H1 (cell line): ENCODE measurements at regions not wholly inside any gene's neighbourhood (a gene's known extent, or its start where the extent isn't known, plus 50 kb on each side); places are given as distances from the start of the nearest gene placed in this dataset.
A peak's percentile ranks its signal among the peaks of the same experiment; 100 is the strongest.

Source experiments
- CTCF ChIA-PET: fragments of 300-600 bp; sonication (Branson Sonifier 250); formaldehyde crosslinking; loops from one replicate; lab custom pipeline; 2021; ENCODE audit not compliant: partially characterized antibody; lab: Charles Lee
- POLR2A ChIA-PET: fragments of 300-600 bp; sonication (Branson Sonifier 250); formaldehyde crosslinking; loops from one replicate; lab custom pipeline; 2021; ENCODE audit warnings: inconsistent platforms; ENCODE audit not compliant: partially characterized antibody; lab: Charles Lee
- DNase-seq, 2 experiments: peaks; one replicate each; pipeline versions ENCODE4 v3.0.0 to v3.0.0-alpha.2; 2010 to 2022; ENCODE audit warnings: low spot score in 2 of 2, low read depth in 1 of 2, mixed read lengths in 1 of 2
- FAIRE-seq: peaks from 2 replicates; lab custom pipeline; 2011; peaks lifted over from hg19 to GRCh38; lab: Jason Lieb, UNC
- H2AFZ ChIP-seq: 2 replicates; pipeline ENCODE4 v1.8.1; 2012; ENCODE audit warnings: low read length, inconsistent platforms
- H2AK5ac ChIP-seq: 2 replicates; pipeline ENCODE4 v1.6.1; 2013; ENCODE audit warnings: low read depth, low read length
- H2BK120ac ChIP-seq: replicated peaks from 2 replicates; pipeline ENCODE3; 2013; ENCODE audit warnings: low read depth, low read length, inconsistent platforms
- H2BK12ac ChIP-seq: 2 replicates; pipeline ENCODE4 v1.6.1; 2013; ENCODE audit warnings: low read depth, low read length
- H2BK15ac ChIP-seq: 2 replicates; pipeline ENCODE4 v1.6.1; 2013; ENCODE audit warnings: low read length
- H2BK20ac ChIP-seq: 2 replicates; pipeline ENCODE4 v1.6.1; 2013; ENCODE audit warnings: low read length
- H2BK5ac ChIP-seq: 2 replicates; pipeline ENCODE4 v1.6.1; 2013; ENCODE audit warnings: low read depth, low read length
- H3K14ac ChIP-seq: 2 replicates; pipeline ENCODE4 v1.6.1; 2013; ENCODE audit warnings: inconsistent platforms; ENCODE audit not compliant: insufficient read length
- H3K18ac ChIP-seq: 2 replicates; pipeline ENCODE4 v1.6.1; 2013; ENCODE audit warnings: low read length; ENCODE audit errors: extremely low read depth
- H3K23ac ChIP-seq: 2 replicates; pipeline ENCODE4 v1.6.1; 2013; ENCODE audit warnings: inconsistent platforms; ENCODE audit not compliant: insufficient read length
- H3K23me2 ChIP-seq: 2 replicates; pipeline ENCODE4 v1.6.1; 2013; ENCODE audit warnings: low read depth, low read length
- H3K27ac ChIP-seq: 2 replicates; pipeline ENCODE4 v1.6.1; 2011; ENCODE audit warnings: low read depth, low read length, inconsistent platforms
- H3K27me3 ChIP-seq, 4 experiments: replicated peaks in 1 of 4; 1 replicate in 1 of 4; 2 replicates in 3 of 4; pipeline versions ENCODE4 v1.6.1 to v1.8.1; 2011 to 2013; ENCODE audit warnings: low read length in 3 of 4, mild to moderate bottlenecking in 3 of 4, inconsistent platforms in 2 of 4, mixed read lengths in 2 of 4, moderate library complexity in 1 of 4; ENCODE audit not compliant: control insufficient read depth in 3 of 4, insufficient read depth in 3 of 4; ENCODE audit errors: extremely low read depth in 1 of 4
- H3K36me3 ChIP-seq, 4 experiments: 2 replicates each; pipeline versions ENCODE4 v1.6.1 to v1.8.1; 2011 to 2013; ENCODE audit warnings: mild to moderate bottlenecking in 4 of 4, low read length in 3 of 4, moderate library complexity in 2 of 4, control low read depth in 1 of 4, inconsistent platforms in 1 of 4; ENCODE audit not compliant: insufficient read depth in 4 of 4, control insufficient read depth in 2 of 4
- H3K4ac ChIP-seq: replicated peaks from 2 replicates; pipeline ENCODE3; 2013; ENCODE audit warnings: low read length, low read depth, mixed read lengths, inconsistent platforms; ENCODE audit not compliant: insufficient read length
- H3K4me1 ChIP-seq, 4 experiments: replicated peaks in 1 of 4; 1 replicate in 1 of 4; 2 replicates in 3 of 4; pipeline versions ENCODE4 v1.6.1 to v1.8.1; 2011 to 2013; ENCODE audit warnings: low read length in 3 of 4, inconsistent platforms in 2 of 4, mixed read lengths in 1 of 4; ENCODE audit not compliant: insufficient read depth in 4 of 4, control insufficient read depth in 3 of 4
- H3K4me2 ChIP-seq, 2 experiments: 2 replicates each; pipeline versions ENCODE4 v1.6.1 to v1.8.1; 2011 to 2013; ENCODE audit warnings: low read depth in 2 of 2, low read length in 2 of 2, control low read depth in 1 of 2, inconsistent platforms in 1 of 2, mild to moderate bottlenecking in 1 of 2; ENCODE audit not compliant: insufficient read depth in 1 of 2
- H3K4me3 ChIP-seq, 4 experiments: fragments of 200-600, 300-600 bp in 1 of 4; sonication (generic), shearing (Covaris generic), sonication (Bioruptor Twin) in 1 of 4; 2 replicates each; pipeline versions ENCODE4 v1.5.1 to v1.8.1; 2011 to 2016; ENCODE audit warnings: low read length in 4 of 4, low read depth in 3 of 4, control low read depth in 2 of 4, inconsistent platforms in 2 of 4, mild to moderate bottlenecking in 2 of 4, mixed read lengths in 1 of 4, moderate library complexity in 1 of 4; ENCODE audit not compliant: insufficient read depth in 2 of 4; ENCODE audit errors: extremely low read depth in 1 of 4
- H3K56ac ChIP-seq: replicated peaks from 2 replicates; pipeline ENCODE3; 2013; ENCODE audit warnings: low read depth, mild to moderate bottlenecking, mixed read lengths, low read length, inconsistent platforms; ENCODE audit not compliant: insufficient read length
- H3K79me1 ChIP-seq: 2 replicates; pipeline ENCODE4 v1.6.1; 2013; ENCODE audit warnings: low read depth, low read length, control low read depth
- H3K79me2 ChIP-seq, 2 experiments: 2 replicates each; pipeline versions ENCODE4 v1.6.1 to v1.8.1; 2012 to 2013; ENCODE audit warnings: low read length in 2 of 2, mild to moderate bottlenecking in 2 of 2, inconsistent platforms in 1 of 2; ENCODE audit not compliant: insufficient read depth in 2 of 2, control insufficient read depth in 1 of 2
- H3K9ac ChIP-seq, 4 experiments: replicated peaks in 1 of 4; 1 replicate in 1 of 4; 2 replicates in 3 of 4; pipeline versions ENCODE4 v1.6.1 to v1.8.1; 2011 to 2013; ENCODE audit warnings: low read depth in 3 of 4, low read length in 3 of 4, control low read depth in 2 of 4, mild to moderate bottlenecking in 2 of 4, moderate library complexity in 2 of 4, inconsistent platforms in 1 of 4; ENCODE audit errors: extremely low read depth in 1 of 4
- H3K9me3 ChIP-seq, 2 experiments: 2 replicates each; pipeline versions ENCODE4 v1.6.1 to v1.8.1; 2012 to 2013; ENCODE audit warnings: mild to moderate bottlenecking in 2 of 2, moderate library complexity in 2 of 2, control low read depth in 1 of 2, inconsistent platforms in 1 of 2, low read depth in 1 of 2, low read length in 1 of 2, mixed read lengths in 1 of 2; ENCODE audit not compliant: insufficient read depth in 2 of 2
- H4K20me1 ChIP-seq, 2 experiments: replicated peaks in 1 of 2; 2 replicates each; pipeline versions ENCODE3 to v1.8.1; 2011 to 2013; ENCODE audit warnings: inconsistent platforms in 2 of 2, low read length in 2 of 2, mild to moderate bottlenecking in 1 of 2; ENCODE audit not compliant: insufficient read depth in 2 of 2, control insufficient read depth in 1 of 2
- H4K5ac ChIP-seq: 2 replicates; pipeline ENCODE4 v1.6.1; 2013; ENCODE audit warnings: low read length, low read depth, mixed read lengths, inconsistent platforms; ENCODE audit not compliant: insufficient read length
- H4K8ac ChIP-seq: 2 replicates; pipeline ENCODE4 v1.8.0; 2013; ENCODE audit warnings: mild to moderate bottlenecking, moderate library complexity, low read length, inconsistent platforms; ENCODE audit not compliant: insufficient read depth; ENCODE audit errors: extremely low read depth
- H4K91ac ChIP-seq: replicated peaks from 2 replicates; pipeline ENCODE3; 2013; ENCODE audit warnings: low read length, mixed read lengths, inconsistent platforms; ENCODE audit not compliant: insufficient read length
- CEBPB ChIP-seq: IDR thresholded peaks from 2 replicates; pipeline ENCODE4 v1.6.1; 2012; ENCODE audit warnings: low read depth, low read length
- CHD1 ChIP-seq: IDR thresholded peaks from 2 replicates; pipeline ENCODE4 v1.6.1; 2012; ENCODE audit warnings: low read depth, low read length, improper control_type of control experiment
- E2F6 ChIP-seq: IDR thresholded peaks from 2 replicates; pipeline ENCODE4 v1.6.1; 2012; ENCODE audit warnings: inconsistent platforms
- MAFK ChIP-seq: IDR thresholded peaks from 2 replicates; pipeline ENCODE4 v1.6.1; 2012; ENCODE audit warnings: low read depth, mild to moderate bottlenecking, improper control_type of control experiment, low read length
- NANOG ChIP-seq: IDR thresholded peaks from 2 replicates; pipeline ENCODE4 v1.6.1; 2011; ENCODE audit warnings: low read length, low read depth, mild to moderate bottlenecking, inconsistent platforms; ENCODE audit not compliant: insufficient read depth, poor library complexity, severe bottlenecking
- RBBP5 ChIP-seq: IDR thresholded peaks from 2 replicates; pipeline ENCODE4 v1.7.1; 2012; ENCODE audit warnings: low read depth, mild to moderate bottlenecking, inconsistent platforms, low read length, moderate library complexity, borderline replicate concordance
- SIN3A ChIP-seq, 2 experiments: IDR thresholded peaks in 1 of 2; conservative IDR thresholded peaks in 1 of 2; 2 replicates each; pipeline ENCODE4 v1.6.1; 2011 to 2012; ENCODE audit warnings: low read length in 2 of 2, improper control_type of control experiment in 1 of 2, low read depth in 1 of 2, mild to moderate bottlenecking in 1 of 2
- TBP ChIP-seq: IDR thresholded peaks from 2 replicates; pipeline ENCODE4 v1.6.1; 2011; ENCODE audit warnings: low read depth, low read length, improper control_type of control experiment
- YY1 ChIP-seq: IDR thresholded peaks from 2 replicates; pipeline ENCODE4 v1.6.1; 2011; ENCODE audit warnings: low read depth, mild to moderate bottlenecking, low read length
- WGBS, 2 experiments: shearing (Covaris generic) in 1 of 2; methylation state at CpG; one replicate each; pipeline versions ENCODE4 v1.1.6 to v1.1.7; 2013 to 2015; ENCODE audit warnings: low lambda C conversion rate in 2 of 2, mixed read lengths in 2 of 2, inconsistent platforms in 1 of 2, low coverage in 1 of 2, missing lambda C conversion rate in 1 of 2; ENCODE audit not compliant: insufficient replicate concordance in 2 of 2, insufficient coverage in 1 of 2, insufficient read length in 1 of 2; ENCODE audit errors: extremely low coverage in 1 of 2, missing lambda C conversion rate in 1 of 2; 5-methylcytosine and 5-hydroxymethylcytosine counted together
- TF ChIP-seq, protein P1 (sequence below): IDR thresholded peaks from 2 replicates; pipeline ENCODE4 v1.6.1; 2011; ENCODE audit warnings: low read length, improper control_type of control experiment

DNA sequence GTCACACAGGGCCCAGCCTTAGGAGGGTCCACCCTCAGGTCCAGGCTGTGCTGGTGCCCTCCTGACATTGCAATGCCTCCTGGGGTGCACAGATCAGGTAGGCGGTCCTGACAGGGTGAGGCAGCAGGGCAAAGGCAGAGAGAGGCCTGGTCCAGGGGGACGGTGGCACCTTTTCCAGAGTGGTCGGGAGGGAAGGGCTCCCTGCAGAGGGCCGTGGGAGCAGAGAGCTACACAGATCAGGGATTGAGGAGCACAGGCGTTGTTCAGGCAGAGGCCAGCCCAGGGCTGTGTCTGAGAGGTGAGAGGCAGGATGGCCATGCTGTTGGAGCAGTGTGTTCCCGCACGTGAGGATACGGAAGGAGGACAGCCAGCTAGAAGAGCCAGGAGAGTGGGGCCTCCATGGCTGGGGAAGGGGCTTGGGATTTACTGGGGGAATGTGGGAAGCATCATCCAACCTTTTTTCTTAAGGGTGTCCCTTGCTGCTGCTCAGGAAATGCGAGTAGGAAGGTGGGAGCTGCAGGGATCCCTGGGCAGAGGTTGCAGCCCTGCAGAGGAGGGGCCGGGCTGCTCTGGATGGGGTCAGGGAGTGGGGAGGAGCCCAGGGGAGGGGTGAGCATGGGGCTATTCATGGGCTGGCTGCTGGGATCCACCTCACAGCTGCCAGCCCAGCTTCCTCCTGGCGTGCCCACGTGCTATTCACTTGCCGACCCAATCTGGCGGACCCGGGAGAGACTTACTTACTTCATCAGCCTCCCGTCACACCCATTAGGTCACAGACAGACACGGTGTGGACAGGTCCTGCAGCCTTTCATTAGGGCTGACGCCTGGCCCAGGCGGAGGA is 1516.4 kb downstream of the TBC1D22A start:
- no peak overlapping the region for H4K5ac ChIP-seq
- no peaks in the 10 kb centered on the region for H3K79me1 ChIP-seq
- no peak overlapping the region for H3K14ac ChIP-seq
- H2BK120ac ChIP-seq = no peak overlapping the region
- no peak overlapping the region for H3K4me2 ChIP-seq
- ChIA-PET CTCF (no interaction called here), POLR2A (no interaction called here)
- no peak overlapping the region; the same call in 1 of the 2 replicates for H3K18ac ChIP-seq
- no peaks in the 10 kb centered on the region for H4K20me1 ChIP-seq
- H3K23me2 ChIP-seq = peaks cover 3% of the 10 kb centered on the region; the same call in 1 of the 2 replicates
- H3K27ac ChIP-seq = no peak overlapping the region
- H3K79me2 ChIP-seq = no peaks in the 10 kb centered on the region
- H4K91ac ChIP-seq = peak overlapping the region; percentile 3
- WGBS, 2 experiments = 84% methylated on average over 18 of the region's 19 CpGs; no CpG with 5 or more reads in 1 of the 2 experiments
- H4K8ac ChIP-seq = no peak overlapping the region
- H3K9me3 ChIP-seq = no peaks in the 10 kb centered on the region
- peak overlapping the region; percentile 60; the same call in 1 of the 2 replicates for H2BK12ac ChIP-seq
- peak overlapping the region; percentile 18; the same call in 1 of the 2 replicates for H2BK15ac ChIP-seq
- DNase-seq (no peak), FAIRE-seq (no peak)
- no peak overlapping the region for H3K56ac ChIP-seq
- H3K4me1 ChIP-seq = peaks cover 0 to 12% (median 2%) of the 10 kb centered on the region in 4 experiments; a peak in 3 of 7 replicates
- no peak overlapping the region for H3K9ac ChIP-seq
- H3K4ac ChIP-seq = no peak overlapping the region
- no peak overlapping the region for H3K23ac ChIP-seq
- H3K36me3 ChIP-seq = no peaks in the 10 kb centered on the region
- no peak overlapping the region for H2BK20ac ChIP-seq
- no peak overlapping the region for H2AK5ac ChIP-seq
- H3K4me3 ChIP-seq = no peak overlapping the region
- no peaks in the 10 kb centered on the region for H3K27me3 ChIP-seq
- H2AFZ ChIP-seq = peak overlapping the region; percentile 53; the same call in 1 of the 2 replicates
- H2BK5ac ChIP-seq = 0 out of 2 replicates have a peak overlapping the region, but pooled peaks have one; percentile 44
- TF ChIP-seq MAFK = no peak
- no peak for TF ChIP-seq CHD1
- TF ChIP-seq E2F6 = no peak
- no peak for TF ChIP-seq TBP
- TF ChIP-seq, protein P1, sequence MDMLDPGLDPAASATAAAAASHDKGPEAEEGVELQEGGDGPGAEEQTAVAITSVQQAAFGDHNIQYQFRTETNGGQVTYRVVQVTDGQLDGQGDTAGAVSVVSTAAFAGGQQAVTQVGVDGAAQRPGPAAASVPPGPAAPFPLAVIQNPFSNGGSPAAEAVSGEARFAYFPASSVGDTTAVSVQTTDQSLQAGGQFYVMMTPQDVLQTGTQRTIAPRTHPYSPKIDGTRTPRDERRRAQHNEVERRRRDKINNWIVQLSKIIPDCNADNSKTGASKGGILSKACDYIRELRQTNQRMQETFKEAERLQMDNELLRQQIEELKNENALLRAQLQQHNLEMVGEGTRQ = no peak
- TF ChIP-seq RBBP5 = no peak
- TF ChIP-seq SIN3A (conservative IDR thresholded peaks at IDR 0.05 in 1 of 2, IDR thresholded peaks at IDR 0.05 in 1 of 2; ENCODE audit: low read depth in 1 of 2, low read length in 2 of 2) = no peak
- no peak for TF ChIP-seq NANOG
- TF ChIP-seq CEBPB = no peak
- no peak for TF ChIP-seq YY1
